ENCODE measurements at regions not wholly inside any gene's neighbourhood (a gene's known extent, or its start where the extent isn't known, plus 50 kb on each side); places are given as distances from the start of the nearest gene placed in this dataset.

DNA sequence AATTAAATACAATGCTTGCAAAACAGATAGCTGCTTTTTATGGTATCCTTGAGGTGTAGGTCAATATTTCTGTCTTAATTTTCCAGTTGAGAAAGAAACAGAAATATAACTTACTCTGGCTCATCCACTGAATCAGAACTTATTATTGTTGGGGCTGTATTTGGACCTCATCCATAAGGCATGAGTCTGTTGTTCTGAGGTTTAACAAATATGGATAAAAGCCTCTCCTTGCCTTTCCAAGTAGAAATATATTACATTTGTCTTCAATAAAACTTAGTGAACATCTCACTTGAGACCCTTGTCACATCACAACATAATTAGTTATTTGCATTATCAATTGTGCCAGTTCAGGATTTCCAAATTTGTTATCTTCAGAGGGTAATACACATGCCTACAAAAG lies 525.8 kb downstream of the AGTPBP1 start:
- Histone ChIP-seq H3K4me3 (no peak overlapping the region), H3K9me3 (no peaks in the 10 kb centered on the region), H3K4me1 (ENCODE audit: control insufficient read depth in 1 of 2, low read depth in 2 of 2) (peaks cover 0 to 12% of the 10 kb centered on the region in 2 donors), H3K27ac (no peak overlapping the region), H3K36me3 (no peaks in the 10 kb centered on the region), H3K27me3 (replicated peaks; ENCODE audit: insufficient read depth) (no peaks in the 10 kb centered on the region)
- DNase-seq (ENCODE audit: low spot score): no peak
- ATAC-seq (ENCODE audit: insufficient number of reproducible peaks, low FRiP score, low read depth): no peak
- TF ChIP-seq, protein P1, sequence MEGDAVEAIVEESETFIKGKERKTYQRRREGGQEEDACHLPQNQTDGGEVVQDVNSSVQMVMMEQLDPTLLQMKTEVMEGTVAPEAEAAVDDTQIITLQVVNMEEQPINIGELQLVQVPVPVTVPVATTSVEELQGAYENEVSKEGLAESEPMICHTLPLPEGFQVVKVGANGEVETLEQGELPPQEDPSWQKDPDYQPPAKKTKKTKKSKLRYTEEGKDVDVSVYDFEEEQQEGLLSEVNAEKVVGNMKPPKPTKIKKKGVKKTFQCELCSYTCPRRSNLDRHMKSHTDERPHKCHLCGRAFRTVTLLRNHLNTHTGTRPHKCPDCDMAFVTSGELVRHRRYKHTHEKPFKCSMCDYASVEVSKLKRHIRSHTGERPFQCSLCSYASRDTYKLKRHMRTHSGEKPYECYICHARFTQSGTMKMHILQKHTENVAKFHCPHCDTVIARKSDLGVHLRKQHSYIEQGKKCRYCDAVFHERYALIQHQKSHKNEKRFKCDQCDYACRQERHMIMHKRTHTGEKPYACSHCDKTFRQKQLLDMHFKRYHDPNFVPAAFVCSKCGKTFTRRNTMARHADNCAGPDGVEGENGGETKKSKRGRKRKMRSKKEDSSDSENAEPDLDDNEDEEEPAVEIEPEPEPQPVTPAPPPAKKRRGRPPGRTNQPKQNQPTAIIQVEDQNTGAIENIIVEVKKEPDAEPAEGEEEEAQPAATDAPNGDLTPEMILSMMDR (IDR thresholded peaks at IDR 0.05): no peak

DNA sequence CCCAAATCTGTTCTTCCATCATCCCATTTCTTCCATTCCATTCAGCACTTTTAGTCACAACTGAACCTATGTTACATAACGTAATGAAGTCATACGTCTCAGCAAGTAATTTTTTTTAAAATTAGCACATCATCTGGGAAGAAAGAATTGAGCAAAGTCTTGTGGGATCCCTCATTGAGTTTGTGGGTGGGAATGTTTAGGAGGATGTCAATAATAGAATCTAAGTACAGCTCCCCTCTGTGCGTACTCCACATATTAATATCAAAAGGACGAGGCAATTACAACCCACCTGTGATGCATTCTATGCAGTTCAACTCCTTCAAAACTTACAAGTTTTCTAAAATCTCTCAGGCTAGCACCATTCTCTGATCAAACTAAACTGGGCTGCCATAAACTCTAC lies 526.3 kb downstream of the AGTPBP1 start:
- H3K4me3 ChIP-seq: no peak overlapping the region
- no peaks in the 10 kb centered on the region for H3K9me3 ChIP-seq
- peaks cover 0 to 12% of the 10 kb centered on the region in 2 donors for H3K4me1 ChIP-seq (ENCODE audit: control insufficient read depth in 1 of 2, low read depth in 2 of 2)
- no peaks in the 10 kb centered on the region for H3K27me3 ChIP-seq (replicated peaks; ENCODE audit: insufficient read depth)
- no peak overlapping the region for H3K27ac ChIP-seq
- DNase-seq (ENCODE audit: low spot score): no peak
- TF ChIP-seq, protein P1 (IDR thresholded peaks at IDR 0.05): no peak
- no peaks in the 10 kb centered on the region for H3K36me3 ChIP-seq
- no peak for ATAC-seq (ENCODE audit: insufficient number of reproducible peaks, low FRiP score, low read depth)

DNA sequence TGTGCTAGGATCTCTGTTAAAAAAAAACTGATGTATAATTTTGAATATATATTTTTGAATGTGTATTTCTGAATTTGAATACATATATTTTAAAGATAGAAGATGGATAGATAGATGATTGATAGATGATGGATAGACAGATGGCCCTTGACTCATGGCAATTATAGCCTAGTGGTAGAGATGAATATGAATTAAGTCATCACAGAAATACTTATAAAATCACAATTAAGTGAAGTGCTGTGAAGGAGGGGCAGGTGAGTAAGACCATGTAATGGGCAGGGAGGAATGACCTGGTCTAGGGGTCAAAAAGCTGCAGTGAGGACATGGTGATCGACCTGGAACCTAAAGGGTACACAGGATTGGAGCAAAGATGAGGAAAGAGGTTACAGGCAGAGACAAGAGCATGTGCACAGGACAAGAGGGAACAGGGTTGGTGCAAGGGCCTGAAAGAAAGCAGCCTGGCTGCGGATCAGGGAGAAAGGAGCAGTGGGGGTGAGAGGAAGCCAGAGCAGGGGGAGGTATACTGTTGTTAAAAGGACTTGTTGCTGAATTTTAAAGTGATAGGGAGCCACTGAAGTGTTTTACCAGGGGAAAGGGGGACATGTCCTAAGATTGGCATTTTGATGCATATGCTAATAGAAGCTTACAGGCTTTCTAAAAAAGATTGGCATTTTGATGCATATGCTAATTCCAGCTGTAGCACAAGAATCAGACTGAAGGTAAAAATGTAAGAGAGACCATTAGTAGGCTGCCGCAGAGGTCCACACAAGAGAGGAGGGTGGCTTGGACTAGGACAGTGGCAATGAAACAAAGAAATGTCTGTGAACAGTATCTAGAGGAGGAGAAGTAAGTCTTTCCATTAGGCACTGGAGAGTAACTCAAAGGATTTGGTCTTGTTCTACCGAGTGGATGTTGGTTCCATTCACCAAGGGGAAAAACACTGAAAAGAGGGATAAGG lies 527.8 kb downstream of the AGTPBP1 start:
- H3K9me3 ChIP-seq: no peaks in the 10 kb centered on the region
- DNase-seq (ENCODE audit: low spot score): no peak
- no peak overlapping the region for H3K4me3 ChIP-seq
- TF ChIP-seq, protein P1 (IDR thresholded peaks at IDR 0.05): no peak
- peaks cover 0 to 12% of the 10 kb centered on the region in 2 donors for H3K4me1 ChIP-seq (ENCODE audit: control insufficient read depth in 1 of 2, low read depth in 2 of 2)
- no peak overlapping the region for H3K27ac ChIP-seq
- no peaks in the 10 kb centered on the region for H3K36me3 ChIP-seq
- H3K27me3 ChIP-seq (replicated peaks; ENCODE audit: insufficient read depth): no peaks in the 10 kb centered on the region
- ATAC-seq (ENCODE audit: insufficient number of reproducible peaks, low FRiP score, low read depth): no peak

DNA sequence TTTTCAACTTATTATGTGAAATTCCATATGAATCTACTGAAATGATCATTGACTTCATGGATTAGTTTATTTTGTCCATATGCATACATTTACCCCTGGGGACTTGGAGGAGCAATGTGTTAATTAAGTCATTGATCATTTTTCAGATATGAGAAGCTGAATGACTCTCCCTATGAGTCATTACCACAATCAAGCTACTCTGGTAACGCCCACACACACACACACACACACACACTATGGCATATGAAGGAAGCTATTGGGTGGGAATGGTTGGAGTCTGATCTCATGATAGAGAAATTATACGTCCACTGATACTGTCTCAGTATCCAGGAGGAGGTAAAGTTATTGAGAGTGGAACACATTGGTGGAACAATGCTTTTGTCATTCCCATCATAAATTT lies 528.9 kb downstream of the AGTPBP1 start:
- Histone ChIP-seq H3K9me3 (no peaks in the 10 kb centered on the region), H3K27ac (no peak overlapping the region), H3K4me3 (no peak overlapping the region), H3K27me3 (replicated peaks; ENCODE audit: insufficient read depth) (no peaks in the 10 kb centered on the region), H3K36me3 (no peaks in the 10 kb centered on the region), H3K4me1 (ENCODE audit: control insufficient read depth in 1 of 2, low read depth in 2 of 2) (peaks cover 0 to 12% of the 10 kb centered on the region in 2 donors)
- ATAC-seq (ENCODE audit: insufficient number of reproducible peaks, low FRiP score, low read depth) (no peak), DNase-seq (ENCODE audit: low spot score) (no peak)
- TF ChIP-seq, protein P1 (IDR thresholded peaks at IDR 0.05): no peak

DNA sequence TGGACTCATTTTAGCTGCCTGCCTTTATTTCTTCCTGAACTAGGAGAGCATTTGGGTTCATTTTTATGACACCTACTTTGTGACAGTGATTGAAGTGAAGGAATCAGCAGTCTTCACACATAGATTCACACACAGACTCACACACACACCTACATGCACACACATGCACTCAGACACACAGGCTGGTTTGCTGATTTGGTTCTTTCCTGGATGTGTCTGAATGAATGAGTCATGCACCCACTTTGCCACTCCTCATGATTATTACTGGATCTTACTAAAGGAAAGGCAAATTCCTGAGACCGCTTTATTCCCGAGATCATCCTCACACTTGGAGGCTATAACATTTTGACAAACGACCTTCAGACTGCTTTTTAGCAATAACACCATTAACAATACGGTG lies 529.5 kb downstream of the AGTPBP1 start:
- TF ChIP-seq, protein P1 (IDR thresholded peaks at IDR 0.05): no peak

More for the DNA sequence above, 529.5 kb downstream of the AGTPBP1 start:
- DNase-seq (ENCODE audit: low spot score) (no peak), ATAC-seq (ENCODE audit: insufficient number of reproducible peaks, low FRiP score, low read depth) (no peak)
- Histone ChIP-seq H3K27ac (no peak overlapping the region), H3K36me3 (no peaks in the 10 kb centered on the region), H3K4me1 (ENCODE audit: control insufficient read depth in 1 of 2, low read depth in 2 of 2) (peaks cover 0 to 12% of the 10 kb centered on the region in 2 donors), H3K4me3 (no peak overlapping the region), H3K27me3 (replicated peaks; ENCODE audit: insufficient read depth) (no peaks in the 10 kb centered on the region), H3K9me3 (no peaks in the 10 kb centered on the region)
